CD4-positive, alpha-beta T cell (primary cell): ENCODE measurements at regions not wholly inside any gene's neighbourhood (a gene's known extent, or its start where the extent isn't known, plus 50 kb on each side); places are given as distances from the start of the nearest gene placed in this dataset.

Source experiments
- ATAC-seq: fragments of 200-7000 bp; cut with Tn5 transposase; one replicate; pipeline ENCODE4 v1.10.0; 2022; ENCODE audit warnings: mild to moderate bottlenecking; ENCODE audit not compliant: poor library complexity
- CTCF ChIA-PET: fragments of 350-600 bp; sonication (Branson Sonifier 250); formaldehyde crosslinking; loops from one replicate; lab custom pipeline; 2021; ENCODE audit warnings: antibody characterized with exemption, inconsistent platforms; lab: Charles Lee
- POLR2A ChIA-PET: fragments of 350-600 bp; sonication (Branson Sonifier 250); formaldehyde crosslinking; loops from one replicate; lab custom pipeline; 2021; ENCODE audit warnings: antibody characterized with exemption, inconsistent platforms; lab: Charles Lee
- DNase-seq, 14 experiments: peaks; one replicate each; pipeline ENCODE4 v3.0.0-alpha.2; 2013 to 2020; ENCODE audit warnings: mixed read lengths in 2 of 14
- H3K27ac ChIP-seq, 2 donors: one replicate each; pipeline versions ENCODE4 v1.5.1 to v1.7.0; 2013; ENCODE audit warnings: low read length in 2 of 2, low read depth in 1 of 2, mild to moderate bottlenecking in 1 of 2
- H3K27me3 ChIP-seq, 2 experiments: 1 replicate in 1 of 2; 2 replicates in 1 of 2; pipeline versions ENCODE4 v1.6.1 to v1.7.0; 2013; ENCODE audit warnings: low read length in 2 of 2, control low read depth in 1 of 2, mild to moderate bottlenecking in 1 of 2, moderate library complexity in 1 of 2; ENCODE audit not compliant: insufficient read depth in 2 of 2, control insufficient read depth in 1 of 2
- H3K36me3 ChIP-seq: one replicate; pipeline ENCODE4 v1.6.1; 2013; ENCODE audit warnings: low read length, control low read depth; ENCODE audit not compliant: insufficient read depth
- H3K4me1 ChIP-seq: one replicate; pipeline ENCODE4 v1.6.1; 2013; ENCODE audit warnings: low read length, control low read depth; ENCODE audit not compliant: insufficient read depth
- H3K4me3 ChIP-seq: one replicate; pipeline ENCODE4 v1.5.1; 2013; ENCODE audit warnings: mild to moderate bottlenecking, low read length, moderate library complexity
- H3K9me3 ChIP-seq, 2 experiments: 1 replicate in 1 of 2; 2 replicates in 1 of 2; pipeline versions ENCODE4 v1.6.1 to v1.7.0; 2013; ENCODE audit warnings: low read length in 2 of 2, mild to moderate bottlenecking in 2 of 2, control low read depth in 1 of 2, moderate library complexity in 1 of 2; ENCODE audit not compliant: control insufficient read depth in 1 of 2, insufficient read depth in 1 of 2
- H3K27ac Mint-ChIP-seq: one replicate; pipeline ENCODE4 v1.8.0; 2020; ENCODE audit warnings: mixed read lengths
- H3K27me3 Mint-ChIP-seq: one replicate; pipeline ENCODE4 v1.8.0; 2021; ENCODE audit warnings: mixed read lengths
- H3K36me3 Mint-ChIP-seq: one replicate; pipeline ENCODE4 v1.8.0; 2021; ENCODE audit warnings: low read depth, mixed read lengths
- H3K4me1 Mint-ChIP-seq: one replicate; pipeline ENCODE4 v1.8.0; 2021; ENCODE audit warnings: low read depth, mixed read lengths
- H3K4me3 Mint-ChIP-seq: one replicate; pipeline ENCODE4 v1.8.0; 2020; ENCODE audit warnings: mild to moderate bottlenecking, mixed read lengths
- H3K9me3 Mint-ChIP-seq: one replicate; pipeline ENCODE4 v1.8.0; 2020; ENCODE audit warnings: mixed read lengths
- intact Hi-C, 2 experiments: fragments of 100-400 bp; cut with DNase I in 1 of 2; cut with micrococcal nuclease in 1 of 2; formaldehyde crosslinking; loops; one replicate each; pipeline versions ENCODE4 v1.15.1 to v1.9.0; 2023 to 2025; cut with DNase I, micrococcal nuclease
- TF ChIP-seq, protein P1 (sequence below): fragments of 200-600 bp; IDR thresholded peaks from one replicate; pipeline ENCODE4 v1.8.0; 2022; ENCODE audit warnings: antibody characterized with exemption, mild to moderate bottlenecking

DNA sequence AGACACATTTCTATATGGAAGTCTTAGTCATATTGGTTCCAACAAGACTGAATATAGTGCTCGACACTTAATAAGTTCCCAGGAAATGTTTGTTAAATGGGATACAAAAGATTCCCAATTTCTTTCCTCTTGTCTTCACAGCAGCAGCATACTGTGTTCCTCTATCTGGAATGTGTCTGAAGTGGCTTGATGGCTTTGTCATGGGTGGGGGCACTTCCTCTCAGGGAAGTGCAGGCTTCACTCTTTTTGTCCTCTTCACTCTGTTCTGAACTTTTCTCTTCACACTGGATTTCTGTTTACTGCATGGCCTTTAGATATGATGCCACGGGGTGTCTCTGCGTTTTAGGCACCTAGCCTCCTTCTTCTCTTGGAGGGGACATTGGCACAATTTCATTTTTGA lies 127.7 kb upstream of the C9orf72 start:
- H3K4me1 Mint-ChIP-seq = no peaks in the 10 kb centered on the region
- TF ChIP-seq, protein P1, sequence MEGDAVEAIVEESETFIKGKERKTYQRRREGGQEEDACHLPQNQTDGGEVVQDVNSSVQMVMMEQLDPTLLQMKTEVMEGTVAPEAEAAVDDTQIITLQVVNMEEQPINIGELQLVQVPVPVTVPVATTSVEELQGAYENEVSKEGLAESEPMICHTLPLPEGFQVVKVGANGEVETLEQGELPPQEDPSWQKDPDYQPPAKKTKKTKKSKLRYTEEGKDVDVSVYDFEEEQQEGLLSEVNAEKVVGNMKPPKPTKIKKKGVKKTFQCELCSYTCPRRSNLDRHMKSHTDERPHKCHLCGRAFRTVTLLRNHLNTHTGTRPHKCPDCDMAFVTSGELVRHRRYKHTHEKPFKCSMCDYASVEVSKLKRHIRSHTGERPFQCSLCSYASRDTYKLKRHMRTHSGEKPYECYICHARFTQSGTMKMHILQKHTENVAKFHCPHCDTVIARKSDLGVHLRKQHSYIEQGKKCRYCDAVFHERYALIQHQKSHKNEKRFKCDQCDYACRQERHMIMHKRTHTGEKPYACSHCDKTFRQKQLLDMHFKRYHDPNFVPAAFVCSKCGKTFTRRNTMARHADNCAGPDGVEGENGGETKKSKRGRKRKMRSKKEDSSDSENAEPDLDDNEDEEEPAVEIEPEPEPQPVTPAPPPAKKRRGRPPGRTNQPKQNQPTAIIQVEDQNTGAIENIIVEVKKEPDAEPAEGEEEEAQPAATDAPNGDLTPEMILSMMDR = no peak
- no peak overlapping the region for H3K27ac Mint-ChIP-seq
- POLR2A ChIA-PET = no interaction called here
- H3K4me3 Mint-ChIP-seq = no peak overlapping the region
- CTCF ChIA-PET = no interaction called here
- H3K4me3 ChIP-seq = no peak overlapping the region
- no peak overlapping the region for H3K27ac ChIP-seq
- H3K4me1 ChIP-seq = no peaks in the 10 kb centered on the region
- H3K9me3 ChIP-seq = no peaks in the 10 kb centered on the region
- H3K27me3 ChIP-seq = no peaks in the 10 kb centered on the region
- no peaks in the 10 kb centered on the region for H3K36me3 Mint-ChIP-seq
- ATAC-seq (no peak), DNase-seq (no peak)
- no peaks in the 10 kb centered on the region for H3K36me3 ChIP-seq
- intact Hi-C loops = no loop called here
- H3K27me3 Mint-ChIP-seq = no peaks in the 10 kb centered on the region
- H3K9me3 Mint-ChIP-seq = no peaks in the 10 kb centered on the region

DNA sequence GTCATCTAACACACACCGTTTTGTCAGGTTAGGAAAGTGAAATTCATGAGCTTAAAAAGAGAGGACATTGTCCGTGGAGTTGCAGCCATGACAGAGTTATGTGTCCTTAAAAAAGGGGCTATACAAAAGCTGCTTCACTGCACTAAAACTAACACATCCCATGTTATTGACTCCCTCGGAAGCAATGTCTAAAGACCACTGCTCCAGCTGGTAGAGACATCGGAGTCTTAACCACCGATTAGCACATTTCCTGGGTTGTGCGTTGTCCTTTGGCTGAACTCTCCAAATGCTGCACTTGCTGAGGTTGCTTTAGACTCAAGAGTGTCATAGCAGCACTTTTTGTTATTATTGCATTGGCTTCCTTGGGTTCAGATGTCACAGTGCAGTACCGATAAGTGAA lies 128.3 kb upstream of the C9orf72 start:
- no peak overlapping the region for H3K27ac Mint-ChIP-seq
- no peaks in the 10 kb centered on the region for H3K36me3 Mint-ChIP-seq
- ATAC-seq (no peak), DNase-seq (peak in 2 of 14 experiments; percentile 7 to 18)
- Histone ChIP-seq H3K4me1 (no peaks in the 10 kb centered on the region), H3K4me3 (no peak overlapping the region), H3K36me3 (no peaks in the 10 kb centered on the region), H3K27me3 (no peaks in the 10 kb centered on the region), H3K27ac (no peak overlapping the region), H3K9me3 (no peaks in the 10 kb centered on the region)
- H3K4me3 Mint-ChIP-seq = no peak overlapping the region
- POLR2A ChIA-PET = no interaction called here
- CTCF ChIA-PET = no interaction called here
- intact Hi-C loops = no loop called here
- H3K27me3 Mint-ChIP-seq = no peaks in the 10 kb centered on the region
- H3K4me1 Mint-ChIP-seq = no peaks in the 10 kb centered on the region
- H3K9me3 Mint-ChIP-seq = no peaks in the 10 kb centered on the region
- TF ChIP-seq, protein P1 = no peak

DNA sequence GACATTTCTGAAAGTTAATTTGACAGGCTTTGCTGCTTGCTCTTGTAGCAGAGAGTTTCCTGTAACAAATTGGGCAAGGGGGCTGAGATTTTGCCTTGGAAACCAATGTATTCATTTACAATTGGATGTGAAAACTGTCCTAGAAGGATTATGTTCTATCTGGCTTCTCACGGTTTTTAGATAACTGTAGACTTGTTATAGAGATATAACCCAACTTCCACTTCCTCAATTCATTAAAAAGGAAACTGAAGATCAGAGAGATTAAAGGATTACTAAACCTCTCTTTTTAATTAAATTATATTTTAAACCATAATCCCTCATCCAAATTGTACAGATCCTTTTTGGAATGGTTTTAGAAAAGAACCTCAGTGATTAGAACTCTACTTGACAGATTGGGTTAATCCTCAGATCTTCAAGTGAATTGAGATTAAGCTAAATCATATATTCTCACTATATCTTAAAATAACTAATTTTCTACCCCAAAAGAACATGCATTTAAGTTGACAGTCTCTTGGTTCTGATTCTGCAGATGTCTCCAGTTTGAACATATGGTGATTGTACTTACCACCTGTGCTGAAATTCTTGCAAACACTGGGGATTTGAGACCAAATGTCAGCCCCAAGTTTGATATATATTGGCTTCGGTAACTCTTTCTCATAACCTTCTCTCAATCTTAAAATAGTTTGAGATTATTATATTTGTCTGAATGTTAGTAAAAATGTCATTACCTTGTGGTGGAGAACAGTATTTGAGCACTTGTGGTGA lies 130.1 kb upstream of the C9orf72 start:
- Histone ChIP-seq H3K4me1 (no peaks in the 10 kb centered on the region), H3K27me3 (no peaks in the 10 kb centered on the region), H3K4me3 (no peak overlapping the region), H3K27ac (no peak overlapping the region), H3K36me3 (no peaks in the 10 kb centered on the region), H3K9me3 (no peaks in the 10 kb centered on the region)
- no peak overlapping the region for H3K27ac Mint-ChIP-seq
- H3K36me3 Mint-ChIP-seq = no peaks in the 10 kb centered on the region
- H3K4me3 Mint-ChIP-seq = no peak overlapping the region
- no peak for ATAC-seq
- H3K27me3 Mint-ChIP-seq = no peaks in the 10 kb centered on the region
- ChIA-PET CTCF (no interaction called here), POLR2A (no interaction called here)
- no peak for DNase-seq
- no peaks in the 10 kb centered on the region for H3K9me3 Mint-ChIP-seq
- TF ChIP-seq, protein P1 = no peak
- no peaks in the 10 kb centered on the region for H3K4me1 Mint-ChIP-seq
- intact Hi-C loops = no loop called here
